ENCODE measurements at regions not wholly inside any gene's neighbourhood (a gene's known extent, or its start where the extent isn't known, plus 50 kb on each side); places are given as distances from the start of the nearest gene placed in this dataset.

DNA sequence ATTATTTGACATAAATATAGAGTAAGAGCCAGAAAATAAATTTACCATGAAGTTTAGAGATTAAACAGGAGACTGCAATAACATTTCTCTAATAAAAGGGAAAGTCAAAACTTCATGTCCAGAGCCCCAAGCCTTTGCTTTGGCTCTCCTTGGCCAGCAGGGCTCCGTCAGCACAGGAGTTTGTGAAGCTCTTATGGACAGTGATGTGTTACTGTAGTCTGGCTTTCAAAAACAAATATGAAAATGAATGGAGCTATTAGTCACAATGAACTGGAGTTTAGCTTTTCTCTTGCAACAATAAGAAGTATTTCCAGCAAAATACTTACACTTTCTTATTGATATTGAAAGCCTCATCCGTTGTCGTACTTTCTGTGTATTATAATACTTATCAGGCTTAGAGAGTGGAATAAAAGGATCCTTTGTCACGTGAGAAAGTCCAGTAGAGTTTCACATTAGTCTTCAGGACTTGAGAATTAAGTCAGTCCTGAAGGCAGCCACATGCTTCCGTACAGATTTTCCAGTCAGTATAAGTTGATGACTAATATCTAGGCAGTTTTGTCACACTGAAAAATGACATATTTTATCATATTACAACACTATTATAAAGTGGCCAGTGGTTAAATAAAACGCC, 117.0 kb upstream of the PRL start:
- DNase-seq (ENCODE audit: low read depth), result no peak
- TF ChIP-seq, protein P1, sequence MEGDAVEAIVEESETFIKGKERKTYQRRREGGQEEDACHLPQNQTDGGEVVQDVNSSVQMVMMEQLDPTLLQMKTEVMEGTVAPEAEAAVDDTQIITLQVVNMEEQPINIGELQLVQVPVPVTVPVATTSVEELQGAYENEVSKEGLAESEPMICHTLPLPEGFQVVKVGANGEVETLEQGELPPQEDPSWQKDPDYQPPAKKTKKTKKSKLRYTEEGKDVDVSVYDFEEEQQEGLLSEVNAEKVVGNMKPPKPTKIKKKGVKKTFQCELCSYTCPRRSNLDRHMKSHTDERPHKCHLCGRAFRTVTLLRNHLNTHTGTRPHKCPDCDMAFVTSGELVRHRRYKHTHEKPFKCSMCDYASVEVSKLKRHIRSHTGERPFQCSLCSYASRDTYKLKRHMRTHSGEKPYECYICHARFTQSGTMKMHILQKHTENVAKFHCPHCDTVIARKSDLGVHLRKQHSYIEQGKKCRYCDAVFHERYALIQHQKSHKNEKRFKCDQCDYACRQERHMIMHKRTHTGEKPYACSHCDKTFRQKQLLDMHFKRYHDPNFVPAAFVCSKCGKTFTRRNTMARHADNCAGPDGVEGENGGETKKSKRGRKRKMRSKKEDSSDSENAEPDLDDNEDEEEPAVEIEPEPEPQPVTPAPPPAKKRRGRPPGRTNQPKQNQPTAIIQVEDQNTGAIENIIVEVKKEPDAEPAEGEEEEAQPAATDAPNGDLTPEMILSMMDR (IDR thresholded peaks at IDR 0.05; ENCODE audit: control insufficient read depth, extremely low read depth, insufficient read depth), result no peak
- H3K4me3 ChIP-seq (ENCODE audit: low read depth, low read length), result no peak overlapping the region

DNA sequence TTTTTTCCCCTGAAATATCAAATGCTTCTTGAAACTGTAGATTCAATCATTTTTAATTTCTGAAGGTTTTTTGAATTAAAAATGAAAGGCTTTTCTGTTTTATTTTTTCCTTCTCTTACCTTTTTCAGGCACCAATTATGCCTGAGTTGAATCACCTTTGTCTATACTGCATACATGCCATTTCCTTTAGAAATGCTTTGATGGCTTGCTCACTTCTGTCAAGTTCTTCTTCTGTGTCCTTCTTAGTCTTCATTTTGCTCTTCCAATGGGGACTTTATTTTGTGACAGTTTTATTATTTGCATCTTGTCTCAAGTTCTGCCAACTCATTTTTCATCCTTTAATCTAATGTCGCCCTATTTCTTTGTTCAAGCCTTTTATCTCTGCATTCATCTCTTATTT, 121.9 kb upstream of the PRL start:
- H3K4me3 ChIP-seq (ENCODE audit: low read depth, low read length), result no peak overlapping the region
- DNase-seq (ENCODE audit: low read depth), result no peak
- TF ChIP-seq, protein P1 (IDR thresholded peaks at IDR 0.05; ENCODE audit: control insufficient read depth, extremely low read depth, insufficient read depth), result no peak

DNA sequence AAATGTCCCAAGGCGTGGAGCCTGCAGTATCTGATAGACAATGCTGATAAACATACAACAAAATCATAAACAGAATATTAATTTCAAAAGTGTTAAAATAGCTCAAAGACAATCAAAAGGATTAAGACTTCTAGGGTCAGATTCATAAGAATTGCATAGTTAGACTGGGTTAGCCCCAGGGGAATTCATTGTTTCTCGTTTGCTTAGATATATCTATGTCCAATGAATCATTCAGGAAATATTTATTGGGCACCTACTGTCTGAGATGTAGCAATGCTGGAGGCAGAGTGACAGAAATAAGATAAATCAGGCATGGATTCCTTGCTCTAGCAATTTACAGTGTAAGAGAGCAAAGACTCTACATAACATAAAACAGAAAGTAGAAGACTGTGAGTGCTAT, 124.4 kb upstream of the PRL start:
- DNase-seq (ENCODE audit: low read depth), result no peak
- TF ChIP-seq, protein P1 (IDR thresholded peaks at IDR 0.05; ENCODE audit: control insufficient read depth, extremely low read depth, insufficient read depth), result no peak

DNA sequence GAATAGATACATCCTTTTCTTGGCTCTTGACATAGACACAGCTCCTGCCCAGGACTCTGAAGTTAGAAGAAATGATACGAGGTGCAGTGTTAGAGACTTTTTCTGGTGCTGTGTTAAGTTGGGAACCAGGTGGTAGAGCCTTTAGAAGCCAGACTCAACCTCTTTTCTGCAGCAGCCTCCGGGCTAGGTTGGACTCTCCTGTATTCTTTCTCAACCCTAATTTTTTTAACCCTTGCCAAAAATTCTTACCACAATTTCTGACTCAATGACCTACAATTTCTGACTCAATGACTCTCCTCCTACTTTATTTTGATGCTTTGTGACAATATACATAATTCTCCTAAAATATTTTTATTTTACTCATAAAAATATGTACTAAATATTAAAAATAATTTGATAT, 127.4 kb upstream of the PRL start:
- H3K4me3 ChIP-seq (ENCODE audit: low read depth, low read length), result no peak overlapping the region
- no peak for DNase-seq (ENCODE audit: low read depth)
- TF ChIP-seq, protein P1 (IDR thresholded peaks at IDR 0.05; ENCODE audit: control insufficient read depth, extremely low read depth, insufficient read depth), result no peak

More for the DNA sequence above, 124.4 kb upstream of the PRL start:
- no peak overlapping the region for H3K4me3 ChIP-seq (ENCODE audit: low read depth, low read length)

DNA sequence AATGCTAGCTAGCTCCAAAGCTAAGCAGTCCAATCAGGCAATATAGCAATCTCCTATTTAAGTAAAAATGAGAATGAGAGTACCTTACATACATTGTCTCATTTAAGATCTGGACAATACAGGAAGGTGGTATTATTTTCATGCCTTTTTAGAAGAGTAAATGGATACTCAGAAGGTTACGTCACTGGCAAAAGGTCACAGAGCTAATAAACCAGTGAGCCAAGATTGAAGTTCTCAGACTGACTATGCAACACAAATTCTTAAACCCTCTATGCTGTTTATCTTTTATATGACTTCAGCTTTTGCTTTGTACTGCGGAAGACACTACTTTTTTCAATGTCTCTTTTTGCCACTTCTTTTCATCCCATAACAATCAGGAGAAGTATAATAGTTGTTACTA, 135.2 kb upstream of the PRL start:
- H3K4me3 ChIP-seq (ENCODE audit: low read depth, low read length), result no peak overlapping the region
- DNase-seq (ENCODE audit: low read depth), result no peak
- TF ChIP-seq, protein P1 (IDR thresholded peaks at IDR 0.05; ENCODE audit: control insufficient read depth, extremely low read depth, insufficient read depth), result no peak

DNA sequence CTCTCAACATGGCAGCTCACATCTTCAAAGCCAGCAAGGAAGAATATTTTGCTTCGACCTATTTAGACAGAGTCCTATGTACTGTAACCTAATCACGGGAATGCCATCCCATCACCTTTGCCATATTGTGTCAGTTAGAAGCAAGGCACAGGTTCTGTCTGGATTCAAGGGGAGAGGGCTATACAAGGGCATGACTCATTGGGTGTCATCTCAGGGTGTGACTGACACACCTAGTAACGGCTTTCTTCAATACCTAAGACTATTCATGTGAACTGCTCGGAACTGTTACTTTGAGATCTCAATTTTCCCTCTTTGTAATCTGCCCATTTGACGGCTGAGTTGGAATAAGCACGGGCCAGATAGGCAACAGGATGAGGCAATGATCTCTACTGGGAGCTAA, 135.6 kb upstream of the HDGFL1 start:
- TF ChIP-seq, protein P1 (IDR thresholded peaks at IDR 0.05; ENCODE audit: control insufficient read depth, extremely low read depth, insufficient read depth), result no peak
- H3K4me3 ChIP-seq (ENCODE audit: low read depth, low read length), result no peak overlapping the region
- no peak for DNase-seq (ENCODE audit: low read depth)

DNA sequence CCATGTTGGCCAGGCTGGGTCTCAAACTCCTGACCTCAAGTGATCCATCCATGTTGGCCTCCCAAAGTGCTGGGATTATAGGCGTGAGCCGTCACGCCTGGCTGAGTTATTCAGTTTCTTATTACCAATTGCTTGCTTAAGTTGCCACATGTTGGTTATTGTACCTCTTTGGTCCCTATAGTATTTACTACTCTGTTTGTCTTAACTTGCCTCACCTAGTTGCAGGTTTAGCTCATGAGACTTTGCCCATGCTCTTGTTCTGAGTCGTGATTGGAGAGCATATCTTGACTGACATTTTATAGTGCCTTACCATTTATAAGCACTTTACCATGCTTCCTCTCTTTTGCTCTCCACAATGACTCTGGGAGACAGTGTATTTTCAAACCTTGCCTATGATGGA, 134.2 kb upstream of the HDGFL1 start:
- no peak overlapping the region for H3K4me3 ChIP-seq (ENCODE audit: low read depth, low read length)
- TF ChIP-seq, protein P1 (IDR thresholded peaks at IDR 0.05; ENCODE audit: control insufficient read depth, extremely low read depth, insufficient read depth), result no peak
- DNase-seq (ENCODE audit: low read depth), result no peak
